GM12878 (cell line): ENCODE measurements at regions not wholly inside any gene's neighbourhood (a gene's known extent, or its start where the extent isn't known, plus 50 kb on each side); places are given as distances from the start of the nearest gene placed in this dataset.

ENCODE experiments used
- ATAC-seq: fragments of 200-7000 bp; cut with Tn5 transposase; 3 replicates; pipeline ENCODE4 v1.9.1; 2020; ENCODE audit warnings: mild to moderate bottlenecking, moderate library complexity
- BruUV-seq: library from RNA; stranded (reverse); fragments of 400-500 nt; replicated peaks from 2 replicates; lab custom pipeline; 2021; lab: Mats Ljungman, UMichigan
- CTCF ChIA-PET: fragments of 300-600 bp; sonication (Branson Sonifier 250); formaldehyde crosslinking; extraction: SDS; loops from one replicate; lab custom pipeline; 2021; ENCODE audit warnings: inconsistent platforms; lab: Yijun Ruan, JAX
- POLR2A ChIA-PET: fragments of 350-600 bp; formaldehyde crosslinking; extraction: SDS; loops from one replicate; lab custom pipeline; 2021; ENCODE audit warnings: inconsistent platforms; lab: Charles Lee
- RAD21 ChIA-PET: fragments of 300-600 bp; sonication (Branson Sonifier 250); formaldehyde crosslinking; loops from one replicate; lab custom pipeline; 2023; ENCODE audit warnings: antibody characterized with exemption; ENCODE audit not compliant: unreplicated experiment; lab: Charles Lee
- SMC1A ChIA-PET: fragments of 300-600 bp; sonication (Branson Sonifier 250); formaldehyde crosslinking; loops from one replicate; lab custom pipeline; 2023; ENCODE audit not compliant: unreplicated experiment, uncharacterized antibody; lab: Charles Lee
- DNase-seq: peaks from one replicate; pipeline ENCODE4 v3.0.0-alpha.2; 2011; ENCODE audit warnings: low read depth, low spot score
- FAIRE-seq: peaks from 3 replicates; lab custom pipeline; 2011; peaks lifted over from hg19 to GRCh38; lab: Jason Lieb, UNC
- H2AFZ ChIP-seq: 2 replicates; pipeline ENCODE4 v1.6.0; 2011; ENCODE audit warnings: low read depth, low read length, control low read depth; ENCODE audit not compliant: control insufficient read depth
- H3K27ac ChIP-seq: 2 replicates; pipeline ENCODE4 v1.5.1; 2011; ENCODE audit warnings: control low read depth; ENCODE audit not compliant: control insufficient read depth, insufficient read depth
- H3K27me3 ChIP-seq, 2 experiments: replicated peaks in 1 of 2; 2 replicates each; pipeline versions ENCODE4 v1.6.0 to v1.6.1; 2011; ENCODE audit warnings: low read length in 1 of 2; ENCODE audit not compliant: control insufficient read depth in 2 of 2, insufficient read depth in 2 of 2
- H3K36me3 ChIP-seq, 2 experiments: 2 replicates each; pipeline ENCODE4 v1.5.1; 2011; ENCODE audit warnings: low read length in 1 of 2; ENCODE audit not compliant: control insufficient read depth in 2 of 2, insufficient read depth in 2 of 2
- H3K4me1 ChIP-seq: 2 replicates; pipeline ENCODE4 v1.6.1; 2011; ENCODE audit warnings: mild to moderate bottlenecking, low read length, moderate library complexity, mixed read lengths; ENCODE audit not compliant: control insufficient read depth, insufficient read depth
- H3K4me2 ChIP-seq: 2 replicates; pipeline ENCODE4 v1.6.0; 2011; ENCODE audit warnings: control low read depth; ENCODE audit not compliant: control insufficient read depth, insufficient read depth
- H3K4me3 ChIP-seq: fragments of 200-600 bp; sonication (generic); 2 replicates; pipeline ENCODE4 v1.5.1; 2016
- H3K79me2 ChIP-seq: 2 replicates; pipeline ENCODE4 v1.6.0; 2011; ENCODE audit warnings: low read length; ENCODE audit not compliant: control insufficient read depth, insufficient read depth
- H3K9ac ChIP-seq: 2 replicates; pipeline ENCODE4 v1.8.0; 2011; ENCODE audit warnings: low read length, control low read depth, mixed read lengths; ENCODE audit not compliant: control insufficient read depth, insufficient read depth
- H3K9me3 ChIP-seq: replicated peaks from 3 replicates; pipeline ENCODE4 v1.5.1; 2011; ENCODE audit warnings: mild to moderate bottlenecking, low read length; ENCODE audit not compliant: control insufficient read depth, insufficient read depth
- H4K20me1 ChIP-seq: 2 replicates; pipeline ENCODE4 v1.6.0; 2011; ENCODE audit not compliant: control insufficient read depth, insufficient read depth
- BACH1 ChIP-seq: fragments of 450-650 bp; IDR thresholded peaks from 2 replicates; pipeline ENCODE4 v1.6.1; 2017; ENCODE audit warnings: mild to moderate bottlenecking, borderline replicate concordance
- BMI1 ChIP-seq: fragments of 450-650 bp; IDR thresholded peaks from 2 replicates; pipeline ENCODE4 v1.6.1; 2016; ENCODE audit warnings: mild to moderate bottlenecking, moderate library complexity, borderline replicate concordance
- CHD1 ChIP-seq: IDR thresholded peaks from 2 replicates; pipeline ENCODE4 v1.6.1; 2012; ENCODE audit warnings: low read depth, low read length, improper control_type of control experiment
- DPF2 ChIP-seq: fragments of 450-650 bp; IDR thresholded peaks from 2 replicates; pipeline ENCODE4 v1.6.1; 2017; ENCODE audit warnings: mild to moderate bottlenecking
- ESRRA ChIP-seq: IDR thresholded peaks from 2 replicates; pipeline ENCODE4 v1.6.1; 2012; ENCODE audit warnings: mild to moderate bottlenecking, low read length, improper control_type of control experiment
- FOS ChIP-seq: IDR thresholded peaks from 3 replicates; pipeline ENCODE4 v1.6.1; 2011; ENCODE audit warnings: borderline replicate concordance; ENCODE audit not compliant: insufficient read length; ENCODE audit errors: extremely low read depth
- GABPA ChIP-seq: IDR thresholded peaks from 2 replicates; pipeline ENCODE4 v1.6.1; 2014; ENCODE audit warnings: antibody characterized with exemption, low read depth, mild to moderate bottlenecking, inconsistent platforms
- IRF4 ChIP-seq: IDR thresholded peaks from 2 replicates; pipeline ENCODE4 v1.6.1; 2011; ENCODE audit warnings: low read depth, low read length
- JUNB ChIP-seq: IDR thresholded peaks from 2 replicates; pipeline ENCODE4 v1.6.1; 2016; ENCODE audit warnings: antibody characterized with exemption, mild to moderate bottlenecking
- MTA2 ChIP-seq: fragments of 450-650 bp; IDR thresholded peaks from 2 replicates; pipeline ENCODE4 v1.6.1; 2016; ENCODE audit warnings: low read depth, mild to moderate bottlenecking, moderate library complexity
- MYB ChIP-seq: fragments of 150-350 bp; IDR thresholded peaks from 2 replicates; pipeline ENCODE4 v1.6.1; 2014; ENCODE audit warnings: mild to moderate bottlenecking, low read depth, low read length, borderline replicate concordance
- NFYB ChIP-seq: IDR thresholded peaks from 2 replicates; pipeline ENCODE4 v1.6.1; 2011; ENCODE audit warnings: low read depth, mild to moderate bottlenecking, low read length, improper control_type of control experiment, moderate library complexity; ENCODE audit not compliant: insufficient read depth
- NR2F1 ChIP-seq: fragments of 450-650 bp; conservative IDR thresholded peaks from 2 replicates; pipeline ENCODE4 v1.6.1; 2017; ENCODE audit warnings: mild to moderate bottlenecking
- RCOR1 ChIP-seq: conservative IDR thresholded peaks from 2 replicates; pipeline ENCODE4 v1.6.1; 2012; ENCODE audit warnings: low read depth, low read length, improper control_type of control experiment
- RUNX3 ChIP-seq: IDR thresholded peaks from 2 replicates; pipeline ENCODE4 v1.6.1; 2012; ENCODE audit warnings: low read length, inconsistent platforms
- SIX5 ChIP-seq: IDR thresholded peaks from 2 replicates; pipeline ENCODE4 v1.6.1; 2011; ENCODE audit warnings: mild to moderate bottlenecking, low read depth, low read length, moderate library complexity; ENCODE audit not compliant: severe bottlenecking
- SRF ChIP-seq, 2 experiments: IDR thresholded peaks; 2 replicates each; pipeline ENCODE4 v1.6.1; 2011; ENCODE audit warnings: low read depth in 2 of 2, low read length in 2 of 2, mild to moderate bottlenecking in 1 of 2, moderate library complexity in 1 of 2
- STAT3 ChIP-seq: IDR thresholded peaks from 2 replicates; pipeline ENCODE4 v1.6.1; 2011; ENCODE audit warnings: low read depth, low read length, improper control_type of control experiment
- WRNIP1 ChIP-seq: IDR thresholded peaks from 2 replicates; pipeline ENCODE4 v1.6.1; 2011; ENCODE audit warnings: low read depth, low read length, improper control_type of control experiment, borderline replicate concordance
- ZNF24 ChIP-seq: fragments of 450-650 bp; IDR thresholded peaks from 2 replicates; pipeline ENCODE4 v1.6.1; 2017; ENCODE audit warnings: antibody characterized with exemption, mild to moderate bottlenecking
- in situ Hi-C: fragments of 300-500 bp; cut with MboI; formaldehyde crosslinking; loops from 9 replicates; pipeline ENCODE4 v1.14.3; 2018; ENCODE audit warnings: mixed read lengths
- intact Hi-C: fragments of 100-400 bp; cut with micrococcal nuclease; formaldehyde crosslinking; loops from one replicate; pipeline ENCODE4 v1.14.2; 2022; ENCODE audit not compliant: unreplicated experiment
- TF ChIP-seq, protein P1 (sequence below): fragments of 450-650 bp; IDR thresholded peaks from 2 replicates; pipeline ENCODE4 v1.6.1; 2017; ENCODE audit warnings: low read depth, mild to moderate bottlenecking, moderate library complexity

DNA sequence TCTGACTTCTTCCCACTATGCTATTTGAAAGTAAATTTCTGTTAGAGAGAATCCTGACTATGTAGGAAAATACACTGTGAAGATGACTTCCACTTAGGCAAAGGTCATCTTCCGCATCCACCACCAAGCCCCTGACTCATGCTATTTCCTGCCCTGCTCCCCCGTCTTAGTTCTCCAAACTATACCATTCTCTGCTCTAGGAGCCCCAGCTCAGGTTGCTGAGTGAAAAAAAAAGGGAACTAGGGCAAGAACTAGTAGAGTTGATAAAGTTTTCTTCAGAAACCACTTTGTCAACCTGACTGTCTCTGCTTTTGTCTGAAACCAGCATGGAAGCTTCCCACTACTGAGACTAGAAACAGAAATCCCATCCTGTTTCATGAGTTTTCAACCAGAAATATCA, 96.9 kb downstream of the EVX1 start (continued):
- TF ChIP-seq WRNIP1 (no peak), NFYB (no peak), GABPA (no peak)

DNA sequence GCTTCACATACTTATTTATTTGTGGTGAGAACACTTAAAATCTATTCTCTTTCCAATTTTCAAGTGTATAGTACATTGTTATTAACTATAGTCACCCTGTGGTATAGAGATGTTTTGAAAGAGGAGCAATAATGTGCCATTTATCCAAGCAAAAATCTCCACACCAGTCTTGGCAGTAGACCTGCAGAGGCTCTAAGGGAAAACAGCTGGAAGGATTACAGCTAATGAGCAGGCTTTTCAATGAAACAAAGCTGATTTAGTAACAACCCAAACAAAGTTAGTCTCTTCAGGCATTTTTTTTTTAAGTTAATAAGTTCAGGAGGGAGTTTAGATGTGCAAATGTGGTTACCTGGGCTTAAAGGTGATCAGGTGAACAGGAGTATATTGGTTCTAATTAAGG, 101.9 kb downstream of the EVX1 start:
- H3K9me3 ChIP-seq: no peaks in the 10 kb centered on the region
- H3K9ac ChIP-seq: no peak overlapping the region
- FAIRE-seq (no peak), ATAC-seq (no peak)
- peaks cover 0 to 7% of the 10 kb centered on the region in 2 experiments; a peak in 1 of 4 replicates for H3K27me3 ChIP-seq
- in situ Hi-C loops: no loop called here
- TF ChIP-seq RCOR1 (no peak), FOS (no peak), SRF (IDR thresholded peaks at IDR 0.05; ENCODE audit: low read depth in 2 of 2, low read length in 2 of 2) (no peak), SIX5 (no peak), CHD1 (no peak), ZNF24 (no peak), JUNB (no peak), BMI1 (no peak), NR2F1 (no peak), IRF4 (no peak), ESRRA (no peak), STAT3 (no peak), MTA2 (no peak), RUNX3 (no peak), BACH1 (no peak), GABPA (no peak), MYB (no peak), DPF2 (no peak)
- TF ChIP-seq, protein P1, sequence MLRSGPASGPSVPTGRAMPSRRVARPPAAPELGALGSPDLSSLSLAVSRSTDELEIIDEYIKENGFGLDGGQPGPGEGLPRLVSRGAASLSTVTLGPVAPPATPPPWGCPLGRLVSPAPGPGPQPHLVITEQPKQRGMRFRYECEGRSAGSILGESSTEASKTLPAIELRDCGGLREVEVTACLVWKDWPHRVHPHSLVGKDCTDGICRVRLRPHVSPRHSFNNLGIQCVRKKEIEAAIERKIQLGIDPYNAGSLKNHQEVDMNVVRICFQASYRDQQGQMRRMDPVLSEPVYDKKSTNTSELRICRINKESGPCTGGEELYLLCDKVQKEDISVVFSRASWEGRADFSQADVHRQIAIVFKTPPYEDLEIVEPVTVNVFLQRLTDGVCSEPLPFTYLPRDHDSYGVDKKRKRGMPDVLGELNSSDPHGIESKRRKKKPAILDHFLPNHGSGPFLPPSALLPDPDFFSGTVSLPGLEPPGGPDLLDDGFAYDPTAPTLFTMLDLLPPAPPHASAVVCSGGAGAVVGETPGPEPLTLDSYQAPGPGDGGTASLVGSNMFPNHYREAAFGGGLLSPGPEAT: no peak
- TF ChIP-seq, all 136 proteins: peak for 0
- ChIA-PET POLR2A (no interaction called here), SMC1A (no interaction called here), CTCF (no interaction called here), RAD21 (no interaction called here)
- H3K4me2 ChIP-seq: no peak overlapping the region
- BruUV-seq: no TSS peak
- no peaks in the 10 kb centered on the region for H3K4me1 ChIP-seq
- H3K79me2 ChIP-seq: no peaks in the 10 kb centered on the region
- DNase-seq: no peak
- H3K4me3 ChIP-seq: no peak overlapping the region
- no peak overlapping the region for H2AFZ ChIP-seq
- H3K36me3 ChIP-seq: no peaks in the 10 kb centered on the region
- H3K27ac ChIP-seq: no peak overlapping the region
- intact Hi-C loops: no loop called here
- H4K20me1 ChIP-seq: no peaks in the 10 kb centered on the region
